ENCODE measurements at regions not wholly inside any gene's neighbourhood (a gene's known extent, or its start where the extent isn't known, plus 50 kb on each side); places are given as distances from the start of the nearest gene placed in this dataset.

GRCh38 chr7:41785840-41786239 is 83.0 kb upstream of the INHBA start:
- intact Hi-C loops (cut with DNase I), result no loop called here
- no peak for TF ChIP-seq CTCF (IDR thresholded peaks at IDR 0.05)
- no peak overlapping the region for H3K4me3 ChIP-seq
- DNase-seq (no peak), ATAC-seq (no peak)
- no peaks in the 10 kb centered on the region for H3K9me3 ChIP-seq
- H3K27ac ChIP-seq, result no peak overlapping the region
- no peaks in the 10 kb centered on the region for H3K36me3 ChIP-seq
- no peaks in the 10 kb centered on the region for H3K27me3 ChIP-seq
- H3K4me1 ChIP-seq, result no peaks in the 10 kb centered on the region

- intact Hi-C loops (cut with DNase I), result no loop called here
- no peaks in the 10 kb centered on the region for H3K36me3 ChIP-seq
- no peak overlapping the region for H3K4me3 ChIP-seq
- TF ChIP-seq CTCF (IDR thresholded peaks at IDR 0.05), result no peak
- H3K9me3 ChIP-seq, result no peaks in the 10 kb centered on the region
- H3K4me1 ChIP-seq, result no peaks in the 10 kb centered on the region
- H3K27ac ChIP-seq, result no peak overlapping the region
- ATAC-seq (no peak), DNase-seq (no peak)
- H3K27me3 ChIP-seq, result no peaks in the 10 kb centered on the region
Observed at GRCh38 chr7:41785265-41785664, 82.4 kb upstream of the INHBA start.

GRCh38 chr7:41779918-41780317 is 77.0 kb upstream of the INHBA start:
- H3K4me3 ChIP-seq, result no peak overlapping the region
- H3K27me3 ChIP-seq, result no peaks in the 10 kb centered on the region
- DNase-seq, result no peak
- no peaks in the 10 kb centered on the region for H3K36me3 ChIP-seq
- peak overlapping the region in 1 of 2 donors; percentile 34 for H3K27ac ChIP-seq
- ATAC-seq, result peak; percentile 61
- H3K4me1 ChIP-seq, result peaks cover 0 to 6% of the 10 kb centered on the region in 2 donors
- intact Hi-C loops (cut with DNase I), result no loop called here
- TF ChIP-seq CTCF (IDR thresholded peaks at IDR 0.05), result no peak
- H3K9me3 ChIP-seq, result no peaks in the 10 kb centered on the region

- DNase-seq (no peak), ATAC-seq (peak; percentile 66)
- Histone ChIP-seq H3K4me1 (peaks cover 0 to 6% of the 10 kb centered on the region in 2 donors), H3K36me3 (no peaks in the 10 kb centered on the region), H3K27ac (no peak overlapping the region), H3K4me3 (no peak overlapping the region), H3K27me3 (no peaks in the 10 kb centered on the region), H3K9me3 (no peaks in the 10 kb centered on the region)
- no peak for TF ChIP-seq CTCF (IDR thresholded peaks at IDR 0.05)
- intact Hi-C loops (cut with DNase I), result no loop called here
Observed at GRCh38 chr7:41777894-41778596, 75.2 kb upstream of the INHBA start.

GRCh38 chr7:41774966-41775365 is 72.1 kb upstream of the INHBA start:
- no peak for TF ChIP-seq CTCF (IDR thresholded peaks at IDR 0.05)
- H3K36me3 ChIP-seq, result no peaks in the 10 kb centered on the region
- peaks cover 0 to 6% of the 10 kb centered on the region in 2 donors for H3K4me1 ChIP-seq
- H3K9me3 ChIP-seq, result no peaks in the 10 kb centered on the region
- no peak for DNase-seq
- no peak overlapping the region for H3K4me3 ChIP-seq
- no peak for ATAC-seq
- H3K27ac ChIP-seq, result no peak overlapping the region
- intact Hi-C loops (cut with DNase I), result no loop called here
- H3K27me3 ChIP-seq, result no peaks in the 10 kb centered on the region
